Adipocyte (in vitro differentiated cells): ENCODE measurements at regions not wholly inside any gene's neighbourhood (a gene's known extent, or its start where the extent isn't known, plus 50 kb on each side); places are given as distances from the start of the nearest gene placed in this dataset.

Experiments
- DNase-seq: peaks from one replicate; pipeline ENCODE4 v3.0.0-alpha.2; 2015; ENCODE audit warnings: low read depth
- H3K27me3 ChIP-seq: replicated peaks from 2 replicates; pipeline ENCODE4 v1.7.0; 2013; ENCODE audit warnings: mild to moderate bottlenecking, low read length, moderate library complexity; ENCODE audit not compliant: control insufficient read depth, insufficient read depth
- H3K36me3 ChIP-seq: 2 replicates; pipeline ENCODE4 v1.7.0; 2013; ENCODE audit warnings: low read length, mild to moderate bottlenecking, moderate library complexity; ENCODE audit not compliant: control insufficient read depth, insufficient read depth, severe bottlenecking
- H3K4me1 ChIP-seq: 2 replicates; pipeline ENCODE4 v1.7.0; 2013; ENCODE audit warnings: mild to moderate bottlenecking, low read length, moderate library complexity; ENCODE audit not compliant: control insufficient read depth, insufficient read depth
- H3K4me3 ChIP-seq: 2 replicates; pipeline ENCODE4 v1.7.0; 2013; ENCODE audit warnings: mild to moderate bottlenecking, low read length, moderate library complexity
- H3K9ac ChIP-seq: 2 replicates; pipeline ENCODE4 v1.7.0; 2013; ENCODE audit warnings: mild to moderate bottlenecking, low read length, moderate library complexity
- H3K9me3 ChIP-seq: 2 replicates; pipeline ENCODE4 v1.7.0; 2013; ENCODE audit warnings: mild to moderate bottlenecking, low read length, moderate library complexity; ENCODE audit not compliant: control insufficient read depth

DNA sequence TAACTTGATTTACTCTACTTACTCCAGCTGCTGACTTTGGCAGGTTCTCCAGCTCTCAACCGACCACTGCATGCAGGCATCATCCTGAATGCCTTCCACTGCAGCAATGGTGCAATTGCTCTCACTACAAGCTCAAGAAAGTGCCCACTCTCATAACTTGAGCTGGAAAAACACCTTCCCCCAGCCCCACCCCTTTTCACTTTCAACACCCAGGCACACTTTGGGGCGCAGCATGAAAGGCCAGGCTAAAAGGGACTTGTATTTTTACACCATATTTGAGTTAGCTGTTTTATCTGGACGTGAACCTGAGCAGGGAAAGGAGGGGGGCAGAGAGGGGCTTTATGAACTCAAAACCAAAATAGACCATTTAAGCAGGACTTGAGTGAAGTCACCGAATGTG is 274.5 kb downstream of the RAB28 start:
- Histone ChIP-seq H3K9me3 (no peaks in the 10 kb centered on the region), H3K36me3 (no peaks in the 10 kb centered on the region), H3K27me3 (no peaks in the 10 kb centered on the region), H3K9ac (no peak overlapping the region), H3K4me1 (peaks cover 9% of the 10 kb centered on the region), H3K4me3 (no peak overlapping the region)
- no peak for DNase-seq

DNA sequence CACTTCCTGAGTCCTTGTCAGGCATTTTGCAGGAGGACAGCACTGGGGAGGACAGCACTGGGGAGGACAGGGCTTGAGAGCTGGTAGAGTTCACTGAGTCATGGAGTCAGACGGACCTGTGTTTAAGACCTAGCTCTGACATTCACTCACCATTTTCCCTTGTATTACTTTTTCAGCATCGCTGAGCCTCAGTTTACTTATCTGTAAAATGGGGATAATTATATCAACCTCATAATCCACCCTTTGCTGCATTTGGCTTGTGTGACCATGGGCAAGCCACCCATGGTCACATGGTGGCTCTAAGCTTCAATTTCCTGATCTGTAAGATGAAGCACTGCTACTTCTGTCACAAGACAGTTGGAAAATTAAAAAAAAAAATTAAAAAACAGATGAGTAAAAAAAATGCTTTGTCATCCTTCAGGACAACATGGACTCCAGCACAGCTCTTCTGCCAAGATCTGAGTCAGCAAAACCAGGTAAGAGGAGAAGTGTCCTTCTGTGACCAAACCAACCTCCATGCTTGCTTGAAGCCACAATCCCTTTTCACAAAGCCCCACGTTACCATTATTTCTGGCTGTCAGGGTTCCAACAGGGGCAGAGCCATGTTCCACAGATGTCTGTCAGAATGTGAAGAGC is 275.5 kb downstream of the RAB28 start:
- Histone ChIP-seq H3K36me3 (no peaks in the 10 kb centered on the region), H3K4me3 (no peak overlapping the region), H3K27me3 (no peaks in the 10 kb centered on the region), H3K9me3 (no peaks in the 10 kb centered on the region), H3K4me1 (peaks cover 9% of the 10 kb centered on the region), H3K9ac (no peak overlapping the region)
- DNase-seq, result no peak

DNA sequence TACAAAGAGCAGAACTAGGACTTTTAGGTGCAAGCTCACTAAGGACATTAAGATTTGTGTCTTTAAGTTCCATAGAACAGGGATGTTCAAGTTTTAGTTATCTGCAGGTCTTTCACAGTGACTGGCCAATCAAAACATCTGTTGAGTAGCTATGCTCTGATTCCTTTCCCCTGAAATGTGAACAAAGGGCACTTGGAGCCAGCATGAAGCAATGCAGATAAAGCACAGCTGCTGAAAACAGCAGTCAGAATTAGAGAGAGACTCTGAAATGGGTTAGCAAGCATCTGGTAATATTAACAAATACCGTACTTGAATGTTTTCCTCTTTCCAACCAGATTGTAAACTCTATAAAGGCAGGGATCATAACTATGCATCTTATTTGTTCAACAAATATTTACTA is 276.9 kb downstream of the RAB28 start:
- no peaks in the 10 kb centered on the region for H3K9me3 ChIP-seq
- H3K27me3 ChIP-seq, result no peaks in the 10 kb centered on the region
- no peak overlapping the region for H3K9ac ChIP-seq
- DNase-seq, result no peak
- H3K36me3 ChIP-seq, result no peaks in the 10 kb centered on the region
- H3K4me3 ChIP-seq, result no peak overlapping the region
- H3K4me1 ChIP-seq, result peaks cover 23% of the 10 kb centered on the region

DNA sequence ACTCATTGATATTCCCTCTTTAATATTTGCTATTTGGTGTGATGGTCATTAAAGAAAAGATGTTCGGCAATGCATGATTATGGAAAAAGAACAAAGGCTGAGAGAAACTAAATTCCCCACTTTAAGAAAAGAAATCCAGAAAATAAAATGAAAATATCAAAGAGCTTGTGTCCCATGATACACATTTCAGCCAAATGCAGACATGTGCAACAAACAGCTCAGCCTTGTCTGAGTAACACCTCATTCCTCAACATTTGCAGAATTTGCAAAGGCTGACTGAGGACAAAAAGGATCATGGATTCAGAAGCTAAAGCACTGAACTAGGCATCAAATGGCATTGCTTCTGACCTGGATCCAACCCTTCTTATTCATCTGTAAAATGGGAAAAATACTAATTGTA is 281.0 kb downstream of the RAB28 start:
- H3K9me3 ChIP-seq, result no peaks in the 10 kb centered on the region
- no peak overlapping the region for H3K9ac ChIP-seq
- H3K27me3 ChIP-seq, result no peaks in the 10 kb centered on the region
- H3K36me3 ChIP-seq, result no peaks in the 10 kb centered on the region
- no peak overlapping the region for H3K4me3 ChIP-seq
- H3K4me1 ChIP-seq, result peaks cover 23% of the 10 kb centered on the region
- DNase-seq, result no peak

DNA sequence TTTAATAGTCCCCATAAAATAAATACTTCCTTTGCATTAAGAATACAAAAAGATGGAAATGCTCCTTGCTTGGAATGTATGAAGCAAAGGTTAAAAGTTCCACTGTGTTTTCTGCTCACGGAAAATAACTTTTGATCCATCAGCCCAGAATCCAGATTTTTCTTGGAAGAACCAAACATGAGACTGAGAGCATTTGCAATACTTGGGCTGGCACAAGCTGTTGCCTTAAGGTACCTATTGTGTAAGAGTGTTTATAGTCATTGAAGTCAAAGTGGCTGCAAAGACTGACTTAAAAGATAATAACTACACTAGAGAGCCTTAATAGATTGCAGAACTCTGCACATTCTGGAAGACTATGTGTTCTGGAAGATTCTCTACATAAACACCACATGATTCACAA is 281.4 kb downstream of the RAB28 start:
- Histone ChIP-seq H3K27me3 (no peaks in the 10 kb centered on the region), H3K36me3 (no peaks in the 10 kb centered on the region), H3K9ac (no peak overlapping the region), H3K4me1 (peaks cover 22% of the 10 kb centered on the region), H3K9me3 (no peaks in the 10 kb centered on the region), H3K4me3 (no peak overlapping the region)
- no peak for DNase-seq

DNA sequence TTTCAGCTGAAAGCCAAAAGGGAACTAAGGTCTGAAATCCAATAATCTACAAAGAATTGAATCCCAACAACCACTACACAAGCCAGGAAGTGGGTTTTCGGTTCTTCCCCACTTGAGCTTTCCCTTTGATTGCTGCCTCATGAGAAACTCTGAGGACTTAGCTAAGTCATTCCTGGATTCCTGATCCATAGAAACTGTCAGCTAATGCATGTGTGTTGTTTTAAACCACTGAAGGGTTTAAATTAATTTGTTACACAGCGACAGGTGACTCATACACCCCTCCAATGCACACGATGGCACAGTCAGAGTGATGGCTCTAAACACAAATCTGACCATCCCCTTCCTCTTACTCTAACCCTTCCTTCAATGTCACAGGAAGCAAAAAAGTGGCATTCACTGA is 282.9 kb downstream of the RAB28 start:
- Histone ChIP-seq H3K36me3 (no peaks in the 10 kb centered on the region), H3K27me3 (no peaks in the 10 kb centered on the region)
- DNase-seq, result no peak

DNA sequence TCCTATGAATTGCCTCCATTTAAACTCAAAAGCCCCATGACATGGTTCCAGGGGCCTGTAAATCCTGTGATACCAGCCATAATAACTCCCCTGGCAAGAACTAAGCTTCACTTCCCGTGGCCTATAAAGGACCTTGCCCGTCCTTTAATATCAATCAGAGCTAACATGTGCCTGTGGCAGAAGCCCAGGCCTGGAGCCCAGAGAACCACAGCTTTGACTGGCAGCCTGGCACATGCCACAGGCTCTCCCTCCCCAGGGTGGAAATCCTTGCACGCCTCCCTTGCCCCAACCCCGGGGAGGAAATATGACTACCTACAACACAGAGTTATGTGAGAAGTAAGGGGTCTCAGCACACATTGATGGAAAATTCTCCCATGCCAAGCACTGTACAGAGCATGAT is 287.4 kb downstream of the RAB28 start:
- H3K4me3 ChIP-seq, result no peak overlapping the region
- H3K9ac ChIP-seq, result no peak overlapping the region
- H3K36me3 ChIP-seq, result no peaks in the 10 kb centered on the region
- H3K4me1 ChIP-seq, result peaks cover 4% of the 10 kb centered on the region
- no peaks in the 10 kb centered on the region for H3K27me3 ChIP-seq
- DNase-seq, result no peak
- H3K9me3 ChIP-seq, result no peaks in the 10 kb centered on the region

More for the DNA sequence above, 282.9 kb downstream of the RAB28 start:
- H3K4me1 ChIP-seq, result peaks cover 21% of the 10 kb centered on the region
- H3K9me3 ChIP-seq, result no peaks in the 10 kb centered on the region
- H3K9ac ChIP-seq, result no peak overlapping the region
- H3K4me3 ChIP-seq, result no peak overlapping the region

DNA sequence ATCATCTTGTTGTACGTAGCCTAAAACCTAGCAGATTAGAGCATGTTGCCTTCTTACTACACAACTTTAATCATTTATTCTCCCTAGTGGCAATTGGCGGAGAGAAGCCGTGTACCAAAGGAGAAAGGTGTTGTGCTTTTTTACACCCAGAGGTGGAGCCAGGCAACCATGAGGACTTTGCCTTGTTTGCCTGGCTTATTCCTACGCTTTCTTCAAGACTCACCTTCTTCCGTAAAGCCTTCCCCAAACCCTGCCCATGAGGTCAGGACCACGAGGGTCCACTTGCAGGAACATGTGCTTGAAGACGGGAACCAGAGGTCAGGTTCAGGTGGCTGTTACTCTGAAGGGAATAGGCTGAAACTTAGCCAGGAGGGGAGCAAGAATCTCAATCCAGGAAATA is 290.5 kb downstream of the RAB28 start:
- Histone ChIP-seq H3K36me3 (no peaks in the 10 kb centered on the region), H3K4me1 (peaks cover 4% of the 10 kb centered on the region), H3K27me3 (no peaks in the 10 kb centered on the region), H3K9ac (no peak overlapping the region), H3K9me3 (no peaks in the 10 kb centered on the region), H3K4me3 (no peak overlapping the region)
- DNase-seq, result no peak

DNA sequence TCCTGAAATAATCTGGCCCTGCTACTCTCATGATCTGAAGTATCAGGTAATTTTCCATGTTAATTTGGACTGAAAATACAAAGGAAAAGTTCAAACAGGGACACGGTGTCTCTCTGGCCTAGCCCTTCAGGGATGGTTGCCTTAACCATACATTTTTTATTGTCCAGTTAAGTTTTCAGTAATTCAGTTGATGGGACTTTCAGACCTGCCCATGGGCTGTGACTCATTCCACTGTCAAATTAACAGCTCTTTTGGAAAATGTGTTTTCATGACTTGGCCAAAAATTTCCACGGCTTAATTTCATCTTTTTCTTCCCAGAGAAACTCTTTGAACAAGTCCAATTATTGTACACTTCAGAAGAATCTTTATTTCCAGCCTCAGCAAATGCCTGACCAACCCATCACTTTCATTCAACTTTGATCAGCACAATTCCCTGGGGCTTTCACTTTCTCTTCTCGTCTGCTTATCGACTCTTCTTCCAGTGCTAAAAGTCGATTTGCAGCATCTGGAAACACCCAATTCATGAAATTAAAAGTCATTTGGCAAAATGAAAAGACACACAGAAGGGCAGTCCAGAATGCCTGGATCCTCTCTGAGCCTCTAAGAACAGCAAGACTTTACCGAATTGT is 293.9 kb downstream of the RAB28 start:
- Histone ChIP-seq H3K9ac (no peak overlapping the region), H3K4me3 (no peak overlapping the region), H3K4me1 (no peaks in the 10 kb centered on the region), H3K9me3 (no peaks in the 10 kb centered on the region), H3K36me3 (no peaks in the 10 kb centered on the region), H3K27me3 (no peaks in the 10 kb centered on the region)
- DNase-seq, result no peak

DNA sequence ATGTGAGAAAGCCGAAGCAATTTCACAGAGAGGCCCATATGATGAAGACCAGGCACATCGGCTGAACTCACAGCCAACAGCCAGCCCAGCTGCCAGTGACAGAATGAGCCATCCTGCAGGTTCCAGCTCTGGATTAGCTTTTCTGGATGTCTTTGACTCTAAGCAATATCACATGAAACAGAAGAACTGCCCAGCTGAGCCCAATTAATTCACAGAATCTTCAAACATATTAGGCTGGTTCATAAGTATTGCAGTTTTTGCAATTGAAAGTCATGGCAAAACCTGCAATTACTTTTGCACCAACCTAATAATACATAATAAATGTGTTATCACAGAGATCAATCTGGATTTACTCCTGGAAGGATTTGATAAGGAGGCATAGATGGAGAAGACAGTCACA is 299.9 kb downstream of the RAB28 start:
- H3K4me3 ChIP-seq, result no peak overlapping the region
- H3K9ac ChIP-seq, result no peak overlapping the region
- no peaks in the 10 kb centered on the region for H3K4me1 ChIP-seq

DNA sequence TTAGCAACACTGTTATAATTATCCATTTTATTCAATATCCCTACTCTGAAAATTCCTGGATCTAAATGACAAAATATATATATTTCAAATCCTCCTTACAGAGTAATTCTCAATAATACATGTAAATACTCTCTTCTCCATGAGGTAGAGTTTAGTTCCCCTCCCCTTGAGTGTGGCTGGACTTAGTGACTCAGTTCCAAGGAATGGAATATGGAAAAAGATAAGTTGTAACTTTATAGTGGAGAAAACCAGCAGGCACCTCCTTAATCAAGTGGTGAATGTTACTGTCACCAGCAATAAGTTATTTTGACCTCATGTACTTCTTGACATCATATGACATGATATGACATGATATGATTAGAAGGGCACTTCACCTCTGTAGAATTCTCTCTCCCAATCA is 302.0 kb downstream of the RAB28 start:
- Histone ChIP-seq H3K36me3 (no peaks in the 10 kb centered on the region), H3K9ac (no peak overlapping the region), H3K9me3 (no peaks in the 10 kb centered on the region), H3K27me3 (no peaks in the 10 kb centered on the region), H3K4me1 (no peaks in the 10 kb centered on the region), H3K4me3 (no peak overlapping the region)
- no peak for DNase-seq

More for the DNA sequence above, 299.9 kb downstream of the RAB28 start:
- no peaks in the 10 kb centered on the region for H3K9me3 ChIP-seq
- DNase-seq, result no peak
- H3K36me3 ChIP-seq, result no peaks in the 10 kb centered on the region
- H3K27me3 ChIP-seq, result no peaks in the 10 kb centered on the region

DNA sequence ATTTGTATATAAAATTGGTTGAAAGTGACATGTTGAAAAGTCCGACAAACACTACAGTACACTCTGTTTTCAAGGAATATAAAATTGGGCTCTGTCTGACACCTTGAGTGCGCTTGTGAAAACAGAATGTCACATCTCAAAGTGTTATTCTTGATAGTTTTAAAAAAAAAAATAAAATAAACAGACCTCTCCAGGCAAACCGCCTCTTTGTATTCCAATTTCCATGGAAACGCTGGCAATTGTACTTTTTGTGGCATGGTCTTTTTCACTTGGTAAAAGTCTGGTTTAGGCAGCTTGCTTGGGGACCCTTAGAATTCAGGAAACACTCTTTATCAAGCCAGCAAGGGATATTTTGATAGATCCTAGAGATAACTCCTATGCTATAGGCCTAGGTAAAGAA is 302.5 kb downstream of the RAB28 start:
- no peaks in the 10 kb centered on the region for H3K4me1 ChIP-seq
- no peaks in the 10 kb centered on the region for H3K36me3 ChIP-seq
- no peak overlapping the region for H3K4me3 ChIP-seq
- H3K27me3 ChIP-seq, result no peaks in the 10 kb centered on the region
- no peak overlapping the region for H3K9ac ChIP-seq
- H3K9me3 ChIP-seq, result no peaks in the 10 kb centered on the region
- DNase-seq, result no peak
